ENCODE measurements at regions not wholly inside any gene's neighbourhood (a gene's known extent, or its start where the extent isn't known, plus 50 kb on each side); places are given as distances from the start of the nearest gene placed in this dataset.
A peak's percentile ranks its signal among the peaks of the same experiment; 100 is the strongest.
"Not testable (repeated sequence)": the region's sequence is repeated elsewhere in the genome, so short reads cannot be mapped to it uniquely, and the experiment has no call there.

GRCh38 chr5:152118676-152119470 is 194.2 kb upstream of the GLRA1 start:
- DNase-seq (ENCODE audit: low read depth in 2 of 2, low spot score in 1 of 2): no peak

GRCh38 chr5:152116934-152117333 is 192.3 kb upstream of the GLRA1 start:
- no peak for DNase-seq (ENCODE audit: low read depth in 2 of 2, low spot score in 1 of 2)

GRCh38 chr5:152113401-152113800 is 188.8 kb upstream of the GLRA1 start:
- peak in 1 of 2 donors; percentile 1 for DNase-seq (ENCODE audit: low read depth in 2 of 2, low spot score in 1 of 2)

- no peak for DNase-seq (ENCODE audit: low read depth in 2 of 2, low spot score in 1 of 2)
These were observed 182.6 kb upstream of the GLRA1 start for GRCh38 chr5:152107220-152107619.

- no peak for DNase-seq (ENCODE audit: low read depth in 2 of 2, low spot score in 1 of 2)
These were observed 181.9 kb upstream of the GLRA1 start for GRCh38 chr5:152106571-152106970.

GRCh38 chr5:152105085-152105484 is 180.4 kb upstream of the GLRA1 start:
- DNase-seq (ENCODE audit: low read depth in 2 of 2, low spot score in 1 of 2): no peak

- DNase-seq (ENCODE audit: low read depth in 2 of 2, low spot score in 1 of 2): no peak
These were observed 179.6 kb upstream of the GLRA1 start for GRCh38 chr5:152104211-152104610.

GRCh38 chr5:152102908-152103307 is 178.3 kb upstream of the GLRA1 start:
- not testable (repeated sequence) for DNase-seq (ENCODE audit: low read depth in 2 of 2, low spot score in 1 of 2)

- DNase-seq (ENCODE audit: low read depth in 2 of 2, low spot score in 1 of 2): no peak
These were observed 177.4 kb upstream of the GLRA1 start for GRCh38 chr5:152102057-152102456.

GRCh38 chr5:152100462-152100861 is 175.8 kb upstream of the GLRA1 start:
- no peak for DNase-seq (ENCODE audit: low read depth in 2 of 2, low spot score in 1 of 2)

GRCh38 chr5:152097128-152097527 is 172.5 kb upstream of the GLRA1 start:
- no peak for DNase-seq (ENCODE audit: low read depth in 2 of 2, low spot score in 1 of 2)

GRCh38 chr5:152094716-152095115 is 170.1 kb upstream of the GLRA1 start:
- no peak for DNase-seq (ENCODE audit: low read depth in 2 of 2, low spot score in 1 of 2)

- no peak for DNase-seq (ENCODE audit: low read depth in 2 of 2, low spot score in 1 of 2)
These were observed 169.4 kb upstream of the GLRA1 start for GRCh38 chr5:152094060-152094459.

- no peak for DNase-seq (ENCODE audit: low read depth in 2 of 2, low spot score in 1 of 2)
These were observed 167.9 kb upstream of the GLRA1 start for GRCh38 chr5:152092580-152092979.

GRCh38 chr5:152089644-152090043 is 165.0 kb upstream of the GLRA1 start:
- no peak for DNase-seq (ENCODE audit: low read depth in 2 of 2, low spot score in 1 of 2)

GRCh38 chr5:152086668-152087067 is 162.0 kb upstream of the GLRA1 start:
- DNase-seq (ENCODE audit: low read depth in 2 of 2, low spot score in 1 of 2): no peak

GRCh38 chr5:152084476-152084875 is 159.8 kb upstream of the GLRA1 start:
- no peak for DNase-seq (ENCODE audit: low read depth in 2 of 2, low spot score in 1 of 2)

- DNase-seq (ENCODE audit: low read depth in 2 of 2, low spot score in 1 of 2): no peak
These were observed 158.6 kb upstream of the GLRA1 start for GRCh38 chr5:152083231-152083630.

- no peak for DNase-seq (ENCODE audit: low read depth in 2 of 2, low spot score in 1 of 2)
These were observed 147.4 kb upstream of the GLRA1 start for GRCh38 chr5:152072091-152072490.

GRCh38 chr5:152070591-152070990 is 145.9 kb upstream of the GLRA1 start:
- no peak for DNase-seq (ENCODE audit: low read depth in 2 of 2, low spot score in 1 of 2)

- no peak for DNase-seq (ENCODE audit: low read depth in 2 of 2, low spot score in 1 of 2)
These were observed 142.1 kb upstream of the GLRA1 start for GRCh38 chr5:152066784-152067183.

- DNase-seq (ENCODE audit: low read depth in 2 of 2, low spot score in 1 of 2): no peak
These were observed 138.4 kb upstream of the GLRA1 start for GRCh38 chr5:152063004-152063403.

GRCh38 chr5:152061095-152061494 is 136.4 kb upstream of the GLRA1 start:
- DNase-seq (ENCODE audit: low read depth in 2 of 2, low spot score in 1 of 2): no peak
